ENCODE measurements at regions not wholly inside any gene's neighbourhood (a gene's known extent, or its start where the extent isn't known, plus 50 kb on each side); places are given as distances from the start of the nearest gene placed in this dataset.

DNA sequence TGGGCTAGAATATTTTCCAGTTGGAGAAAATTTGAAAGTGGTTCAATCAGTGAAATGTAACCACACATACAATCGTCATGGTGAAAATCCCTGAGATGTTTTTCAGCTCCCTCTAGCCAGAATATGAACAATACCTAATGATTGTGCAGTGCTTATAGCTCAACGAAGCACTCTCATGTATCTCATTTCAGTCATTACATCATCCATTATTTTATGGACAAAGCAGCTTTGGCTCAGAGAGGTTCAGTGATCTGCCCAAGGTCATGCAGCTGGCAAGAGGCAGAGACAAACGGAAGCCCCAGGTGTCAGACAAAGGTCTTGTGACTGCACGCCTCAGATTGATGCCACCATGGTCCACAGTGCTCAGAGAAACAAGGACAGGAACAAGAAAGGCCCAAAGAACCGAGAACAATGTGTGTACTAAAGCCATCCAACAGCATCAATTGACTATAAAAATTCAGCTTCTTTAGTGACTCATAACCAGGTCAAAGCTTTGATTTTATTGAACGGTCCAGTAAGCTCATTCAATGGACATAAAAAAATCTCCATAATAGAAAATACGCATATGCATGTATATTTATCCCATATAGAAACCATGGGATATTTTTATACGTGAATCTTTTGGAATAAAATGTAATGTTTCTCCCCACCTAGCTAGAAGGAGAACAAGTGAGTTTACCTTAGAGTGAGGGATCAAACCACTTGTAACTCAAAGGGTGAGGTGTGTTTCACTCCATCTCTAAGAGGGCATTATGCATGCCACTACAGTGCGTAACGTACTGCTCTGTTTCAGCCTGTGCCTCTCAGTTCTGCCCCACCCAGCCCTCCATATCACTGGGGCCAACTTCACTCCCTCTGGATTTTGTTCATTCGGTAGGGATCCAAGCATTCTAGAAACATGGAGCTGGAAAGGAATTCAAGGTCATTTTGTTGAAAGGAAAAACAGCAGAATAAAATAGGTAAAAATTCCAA is 141.8 kb downstream of the GRIN2B start:
- DNase-seq, result no peak

DNA sequence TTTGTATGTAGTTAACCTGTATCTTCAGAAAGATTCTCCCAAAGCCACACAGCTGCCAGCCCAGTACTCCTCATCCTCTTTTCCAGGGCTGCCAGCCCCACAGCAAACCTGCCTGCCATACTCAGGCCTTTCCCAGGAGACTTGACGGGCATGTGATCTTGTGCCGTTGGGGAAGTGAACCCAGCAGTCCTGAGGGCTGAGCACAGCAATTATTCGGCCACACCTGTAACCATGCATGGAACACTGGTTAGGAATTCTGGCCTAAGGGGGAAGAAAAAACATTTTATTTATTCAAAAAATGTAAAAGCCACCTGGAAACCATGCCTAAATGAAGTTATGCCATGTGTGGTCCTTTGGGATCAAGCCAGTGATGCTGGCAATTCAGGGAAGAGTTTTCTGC is 145.3 kb downstream of the GRIN2B start:
- no peak for DNase-seq

DNA sequence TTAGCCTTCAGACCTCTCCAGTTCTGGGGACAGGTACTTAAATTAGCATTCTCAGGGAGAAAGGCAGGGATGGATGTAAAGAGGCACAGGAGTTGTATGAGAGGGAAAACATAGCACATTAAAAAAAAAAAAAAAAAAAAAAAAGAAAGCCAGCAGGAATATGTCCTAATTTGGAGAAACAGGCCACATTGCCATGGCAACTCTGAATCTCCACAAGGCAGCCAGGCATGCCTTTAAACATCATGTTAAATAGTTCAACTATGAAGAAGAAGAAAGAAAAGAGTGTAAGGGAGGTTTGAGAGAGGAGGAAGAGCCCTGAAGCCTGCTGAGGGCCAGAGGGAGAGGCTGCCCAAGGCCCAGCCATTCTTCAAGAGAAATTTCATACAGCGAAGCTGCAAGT is 145.8 kb downstream of the GRIN2B start:
- DNase-seq, result no peak

DNA sequence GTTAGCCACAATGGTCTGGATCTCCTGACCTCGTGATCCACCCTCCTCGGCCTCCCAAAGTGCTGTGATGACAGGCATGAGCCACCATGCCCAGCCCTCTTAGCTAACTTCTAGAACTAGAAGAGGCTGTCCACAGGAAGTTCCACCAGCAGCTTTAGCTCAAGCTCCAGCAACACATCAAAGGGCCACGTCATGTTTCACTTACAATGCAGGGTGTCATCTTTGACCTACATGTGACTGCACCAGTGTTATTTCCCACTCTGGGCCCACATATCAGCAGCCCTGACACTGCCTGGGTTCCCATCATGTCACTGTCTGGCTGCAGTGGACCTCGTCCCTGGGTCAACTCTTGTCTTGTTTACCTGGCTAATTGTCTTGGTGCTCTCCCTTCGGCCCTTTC is 147.2 kb downstream of the GRIN2B start:
- DNase-seq, result no peak

DNA sequence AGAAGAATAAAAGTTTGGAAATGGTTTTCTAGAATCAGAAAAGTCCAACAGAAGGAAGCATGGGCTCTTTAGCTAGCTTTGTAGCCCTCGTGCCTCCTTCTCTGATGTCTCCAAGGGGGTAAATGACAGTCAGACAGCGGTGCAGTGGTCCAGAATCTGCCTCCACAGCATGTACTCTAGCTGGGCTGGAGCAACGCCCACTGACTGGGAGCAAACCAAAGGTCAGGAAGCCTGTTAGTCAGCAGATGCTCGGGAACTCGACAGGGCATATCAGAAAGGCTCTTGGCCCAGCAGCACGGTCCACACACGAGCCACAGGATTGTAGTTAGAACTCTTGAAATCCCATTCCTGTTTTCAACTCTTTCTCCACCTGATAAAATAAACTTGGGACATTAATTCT is 164.3 kb downstream of the GRIN2B start:
- no peak for DNase-seq

DNA sequence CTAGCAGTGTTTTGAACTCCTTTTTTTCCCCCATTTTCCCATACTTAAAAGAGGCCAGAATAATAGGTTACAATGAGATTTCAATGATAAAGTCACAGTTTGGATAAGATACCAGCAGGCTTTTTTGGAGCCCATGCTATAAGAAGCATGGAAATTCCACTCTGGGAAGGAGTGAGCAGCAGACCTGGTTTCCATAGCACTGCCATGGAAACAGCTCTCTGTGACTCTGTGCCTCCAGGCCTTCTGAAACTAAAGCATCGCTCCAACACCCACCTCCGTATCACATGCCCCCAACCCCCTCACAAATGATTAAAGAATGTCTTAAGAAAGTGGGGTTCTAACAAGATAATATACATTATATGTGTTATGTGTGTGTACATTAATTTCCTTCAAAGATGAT is 165.0 kb downstream of the GRIN2B start:
- no peak for DNase-seq

DNA sequence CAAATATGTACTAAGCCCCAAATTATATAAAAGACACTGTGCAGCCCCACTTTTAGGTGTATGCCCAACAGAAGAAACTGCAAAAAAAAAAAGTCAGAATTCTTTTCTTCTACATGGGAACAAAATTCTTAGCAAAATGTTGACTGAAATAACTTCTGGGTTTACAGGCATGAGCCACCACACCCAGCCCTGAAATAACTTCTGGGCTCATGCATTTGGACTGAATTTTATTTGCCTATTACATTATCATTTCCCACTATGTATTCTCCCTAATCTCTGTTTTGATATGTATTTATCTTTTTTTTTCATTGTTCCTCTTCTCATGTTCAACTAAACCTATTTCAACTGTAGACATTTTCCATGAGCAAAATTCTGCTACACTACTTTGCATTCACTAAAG is 169.2 kb downstream of the GRIN2B start:
- no peak for DNase-seq

DNA sequence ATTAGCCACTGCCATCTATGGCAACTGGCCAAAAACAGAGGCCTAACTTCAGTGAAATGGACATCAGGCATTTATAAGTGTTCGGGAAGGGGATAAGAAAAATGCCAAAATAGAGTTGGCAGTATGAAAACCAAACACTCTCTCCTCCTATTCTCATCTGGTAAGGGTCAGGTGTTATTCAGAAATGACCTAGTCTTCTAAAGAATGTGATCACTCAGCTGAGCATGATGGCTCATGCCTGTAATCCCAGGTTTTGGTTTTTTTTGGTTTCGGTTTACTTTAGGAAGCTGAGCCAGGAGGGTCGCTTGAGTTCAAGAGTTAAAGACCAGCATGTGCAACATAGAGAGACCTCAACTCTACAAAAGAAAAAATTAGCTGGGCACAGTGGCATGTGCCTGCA is 170.3 kb downstream of the GRIN2B start:
- no peak for DNase-seq

DNA sequence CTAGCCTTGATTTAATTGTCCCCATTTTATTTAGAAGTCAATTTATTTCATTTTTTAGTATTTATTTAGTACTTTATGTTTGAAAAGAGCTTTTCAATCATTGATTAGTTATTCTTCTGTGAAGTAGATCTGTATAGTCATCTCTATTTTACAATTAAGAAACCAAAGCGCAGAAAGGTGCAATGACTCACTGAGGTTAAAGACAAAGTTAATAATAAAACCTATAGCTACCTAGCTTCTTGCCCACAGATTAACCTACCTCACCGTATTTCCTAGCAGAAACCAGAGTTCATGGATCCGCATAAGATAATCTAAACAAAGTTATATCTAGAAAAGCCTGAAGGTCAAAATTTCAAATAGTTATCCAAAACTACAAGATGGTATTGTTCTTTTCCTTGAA is 176.4 kb downstream of the GRIN2B start:
- DNase-seq, result no peak

DNA sequence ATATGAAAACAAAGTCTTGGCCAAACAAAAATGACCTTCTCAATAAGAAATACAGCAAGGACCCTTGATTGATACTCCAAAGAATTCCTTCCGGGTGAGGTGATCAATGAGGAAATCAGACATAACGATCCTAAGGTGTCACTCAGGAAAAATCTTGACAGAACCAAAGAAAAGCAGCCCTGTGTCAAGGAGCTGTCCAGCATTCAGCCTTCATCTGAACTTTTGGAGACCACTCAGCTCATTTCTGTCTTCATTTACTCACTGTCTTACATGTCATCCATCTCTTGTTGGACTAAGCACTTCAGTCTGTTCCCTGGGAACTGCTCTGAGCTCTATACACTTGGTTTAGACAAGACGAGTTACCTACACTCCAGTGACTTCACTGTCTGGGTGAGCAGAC is 179.9 kb downstream of the GRIN2B start:
- DNase-seq, result no peak

DNA sequence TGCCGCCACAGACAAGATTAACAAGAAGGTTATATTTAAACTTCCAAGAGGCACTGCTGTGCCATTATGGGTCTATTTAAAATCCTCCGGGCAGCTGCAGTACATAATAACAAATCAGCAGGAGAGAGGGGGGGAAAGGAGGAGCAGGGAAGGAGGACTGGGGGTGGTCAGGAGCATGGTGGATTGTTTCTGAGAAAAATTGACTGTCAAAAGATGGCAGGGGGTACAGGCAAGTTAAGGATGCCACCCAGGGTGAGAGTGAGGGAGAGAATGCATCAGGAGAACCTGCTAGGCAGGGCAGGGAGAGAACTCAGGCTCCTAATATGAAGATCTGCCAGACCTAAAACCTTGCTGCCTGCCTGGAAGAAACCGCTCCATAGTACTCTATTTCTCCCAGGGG is 181.8 kb downstream of the GRIN2B start:
- DNase-seq, result no peak

DNA sequence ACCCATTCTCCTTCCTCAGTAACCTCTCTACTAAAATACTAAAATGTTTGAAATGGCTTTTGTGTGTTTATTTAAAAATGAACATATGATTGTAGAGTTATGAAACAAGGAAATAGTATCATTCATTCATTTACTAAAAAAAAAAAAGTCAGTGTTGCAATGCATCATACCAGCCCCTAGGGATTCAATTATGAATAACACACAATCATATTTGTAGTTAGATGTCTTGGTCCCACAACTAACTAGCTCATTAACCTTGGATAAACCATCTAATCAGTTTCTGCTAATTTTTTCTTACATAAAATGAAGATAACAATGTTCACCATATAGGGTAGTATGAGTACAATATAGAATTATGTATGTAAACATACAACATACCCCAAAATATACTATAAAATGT is 183.2 kb downstream of the GRIN2B start:
- DNase-seq, result no peak

DNA sequence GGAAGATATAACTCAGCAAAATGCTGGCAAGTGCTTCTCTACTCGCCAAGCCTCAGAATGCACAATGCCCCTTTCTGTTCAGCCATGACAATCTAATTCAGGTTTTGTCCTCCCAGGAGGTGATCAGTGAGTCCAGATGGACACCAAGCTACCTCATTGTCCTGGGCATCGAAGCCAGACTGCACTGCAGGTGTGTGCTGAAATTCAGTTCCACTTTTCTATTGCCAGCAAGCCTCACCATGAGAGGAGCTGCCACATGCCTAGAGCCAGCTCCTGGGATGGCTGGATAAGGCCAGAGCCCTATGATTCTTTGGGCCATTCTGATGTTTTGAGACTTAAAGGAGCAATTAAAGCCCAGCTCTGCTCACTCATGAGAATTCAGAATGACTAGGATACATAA is 186.7 kb downstream of the GRIN2B start:
- DNase-seq, result no peak

DNA sequence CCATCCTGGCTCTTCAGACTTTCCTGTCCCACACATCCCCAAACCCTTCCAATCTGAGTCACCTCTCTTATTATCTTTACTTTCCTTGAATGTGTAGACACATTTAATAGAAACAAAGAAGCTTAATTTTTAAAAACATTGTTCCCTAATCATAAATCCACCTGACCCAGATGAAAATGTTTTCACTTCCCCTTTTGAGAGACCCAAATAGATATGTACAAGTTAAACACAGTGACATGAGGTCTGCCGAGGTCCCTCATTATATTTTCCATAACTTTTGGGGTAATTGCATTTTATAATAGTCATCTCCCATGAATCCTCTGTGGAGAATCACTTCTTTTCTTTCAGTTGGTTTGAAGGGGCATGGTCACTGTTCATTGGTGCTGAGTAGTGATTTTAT is 191.1 kb downstream of the GRIN2B start:
- DNase-seq, result no peak

DNA sequence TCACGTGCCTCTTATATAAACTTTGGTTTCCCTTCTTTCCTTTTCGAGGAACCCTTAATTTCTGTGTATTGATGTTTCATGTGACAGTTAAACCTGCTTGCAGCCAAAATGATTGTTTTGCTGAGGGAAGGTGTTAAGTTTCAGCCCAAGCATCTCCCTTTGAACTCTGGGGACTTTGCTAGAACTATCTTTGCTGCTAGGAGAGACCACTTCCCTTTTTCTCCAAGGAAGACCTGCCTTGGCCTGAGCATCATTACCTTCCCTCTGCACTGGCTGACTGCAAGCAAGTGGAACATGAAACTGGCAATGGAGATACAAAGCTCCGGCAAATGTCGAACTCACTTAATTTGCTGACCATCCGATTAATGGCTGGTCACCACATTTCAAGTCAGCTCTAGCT is 192.8 kb downstream of the GRIN2B start:
- no peak for DNase-seq

DNA sequence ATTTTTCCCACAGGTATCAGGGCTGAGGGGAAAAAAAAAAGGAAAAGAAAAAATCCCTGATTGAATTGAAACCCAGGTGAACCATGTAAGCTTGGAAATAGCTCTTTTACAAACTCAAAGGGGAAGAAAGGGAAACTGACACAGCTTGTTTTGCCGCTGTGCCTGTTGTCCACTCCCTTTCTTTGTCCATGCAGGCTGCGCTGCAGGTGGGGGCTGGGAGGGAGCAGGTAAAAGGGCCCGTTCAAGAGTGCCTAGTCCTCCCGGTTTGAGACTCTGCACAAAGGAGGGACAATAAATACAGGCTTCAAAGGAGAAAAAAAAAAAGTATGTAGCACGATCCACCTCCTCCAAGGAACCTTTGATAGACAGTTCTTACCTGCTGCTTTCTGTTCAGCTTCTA is 194.8 kb downstream of the GRIN2B start:
- DNase-seq, result no peak

DNA sequence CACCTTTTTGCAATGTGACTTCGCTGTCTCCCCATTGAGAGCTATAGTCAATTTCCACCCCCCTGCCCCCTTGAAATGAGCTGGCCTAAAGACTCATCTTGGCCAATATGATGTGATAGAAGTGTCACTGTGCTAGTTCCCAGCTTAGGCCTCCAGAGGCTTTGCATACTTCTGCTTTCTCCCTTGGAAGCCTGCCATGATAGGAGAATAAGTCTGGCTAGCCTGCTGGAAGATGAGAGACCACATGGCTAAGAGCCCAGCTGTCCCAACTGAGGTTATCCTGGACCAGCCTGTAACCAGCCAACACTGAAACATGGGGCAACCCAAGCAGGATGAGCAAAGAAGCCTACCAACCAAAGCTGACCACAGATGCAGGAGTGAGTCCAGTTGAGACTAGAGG is 196.9 kb downstream of the GRIN2B start:
- no peak for DNase-seq

DNA sequence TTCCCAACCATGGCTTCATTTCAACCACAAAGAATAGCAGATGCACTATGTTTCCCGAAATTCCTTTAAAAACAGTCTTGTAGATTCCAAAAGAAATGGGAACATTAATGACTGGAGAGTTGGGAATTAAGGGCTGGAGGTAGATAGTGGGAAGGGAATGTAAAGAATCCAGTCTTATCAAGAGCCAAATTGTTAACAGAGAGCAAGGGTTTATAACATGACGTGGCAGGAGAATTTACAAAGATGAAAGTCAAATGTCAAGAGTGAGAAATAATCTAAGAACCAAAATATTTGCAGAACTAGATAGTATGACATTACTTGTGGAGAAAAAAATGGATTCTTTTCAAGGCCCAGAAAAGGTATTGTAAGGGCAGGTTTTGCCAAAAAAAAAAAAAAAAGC is 200.9 kb downstream of the GRIN2B start:
- DNase-seq, result no peak

DNA sequence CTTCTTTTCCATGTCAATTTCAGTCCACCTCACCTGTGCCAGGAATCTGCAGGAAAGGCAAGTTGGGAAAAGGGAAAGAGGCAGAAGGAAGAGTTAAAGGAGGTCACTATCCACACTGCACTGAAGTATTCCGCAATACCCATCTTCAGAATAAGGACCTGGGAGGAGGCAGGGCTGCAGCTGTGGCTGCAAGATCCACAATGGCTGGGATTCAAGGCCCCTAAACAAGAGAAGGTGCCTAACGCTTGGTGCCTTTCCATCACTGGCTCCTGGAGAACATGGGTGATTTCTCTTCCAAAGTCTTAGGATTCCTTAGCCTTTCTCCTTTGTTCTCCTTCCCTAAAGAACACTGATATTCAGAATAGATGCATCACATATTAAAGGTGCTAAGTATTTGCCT is 204.0 kb downstream of the GRIN2B start:
- no peak for DNase-seq

DNA sequence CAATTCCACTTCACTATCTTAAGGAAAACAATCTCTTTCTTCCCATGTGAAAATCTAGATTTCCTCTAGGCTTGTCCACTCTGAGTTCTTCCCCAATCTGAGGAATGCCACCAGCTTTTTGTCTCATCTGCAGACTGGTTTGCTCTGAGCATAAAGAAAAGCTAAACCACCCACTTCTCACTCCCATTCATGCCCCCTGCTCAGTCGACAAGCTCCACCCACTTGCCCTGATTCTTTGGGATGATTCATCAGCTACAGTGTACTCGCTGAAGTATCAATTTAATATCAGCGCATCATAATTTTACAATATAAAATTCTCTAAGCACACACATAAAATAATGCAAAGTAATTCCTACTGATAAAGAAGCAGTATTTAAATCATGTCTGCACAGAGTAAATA is 209.1 kb downstream of the GRIN2B start:
- no peak for DNase-seq

DNA sequence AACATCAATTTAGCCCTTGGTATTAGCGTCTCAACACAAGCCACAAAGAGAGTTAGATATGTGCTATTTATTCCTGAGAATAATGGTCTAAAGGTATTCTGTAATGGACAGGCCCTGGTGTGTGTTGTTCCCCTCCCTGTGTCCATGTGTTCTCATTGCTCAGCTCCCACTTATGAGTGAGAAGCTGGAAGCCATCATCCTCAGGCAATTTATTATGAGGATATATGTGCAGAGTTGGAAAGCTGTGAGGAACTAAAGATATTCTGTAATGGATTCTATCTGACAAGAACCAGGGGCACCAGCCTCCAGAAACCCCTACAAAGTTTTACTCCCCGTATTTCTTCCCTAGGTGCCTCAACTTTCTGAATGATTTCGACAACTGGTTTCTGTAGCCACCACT is 210.8 kb downstream of the GRIN2B start:
- DNase-seq, result no peak

DNA sequence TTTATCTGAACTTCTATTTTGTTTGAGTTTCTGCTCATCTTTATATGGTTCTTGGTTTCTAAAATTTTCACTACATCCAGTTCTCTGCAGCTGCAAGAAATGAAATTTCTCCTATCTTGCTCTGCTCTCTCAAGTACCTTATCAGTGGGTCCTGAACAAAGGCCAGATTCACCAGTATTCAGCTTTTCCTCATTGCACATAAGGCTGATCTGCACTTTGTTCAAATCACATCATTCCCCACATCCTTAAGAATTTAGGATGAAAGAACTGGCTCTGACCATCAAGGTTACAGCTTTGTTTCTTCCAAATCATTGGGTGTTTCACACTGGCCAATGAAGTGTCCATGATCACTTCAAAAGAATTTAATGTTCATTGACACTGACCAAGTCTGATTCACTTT is 211.4 kb downstream of the GRIN2B start:
- DNase-seq, result no peak

DNA sequence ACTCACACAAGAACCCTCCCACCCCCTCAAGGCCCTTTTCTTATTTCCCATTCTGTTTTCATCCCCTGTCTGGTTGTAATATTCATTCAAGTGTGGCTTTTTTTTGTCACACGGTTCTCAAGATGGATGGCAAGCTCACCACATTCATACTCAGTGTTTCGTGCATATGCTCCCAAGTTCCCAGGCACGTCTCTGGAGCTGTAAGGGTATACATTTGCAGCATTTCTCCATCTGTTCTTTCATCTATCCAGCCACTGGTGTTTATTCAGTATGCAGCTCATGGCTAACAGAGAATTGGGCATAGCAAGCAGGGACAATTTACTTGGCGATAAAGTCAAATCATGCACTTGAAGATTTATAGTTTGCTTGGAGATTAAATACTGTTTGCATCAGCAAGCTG is 212.1 kb downstream of the GRIN2B start:
- no peak for DNase-seq

DNA sequence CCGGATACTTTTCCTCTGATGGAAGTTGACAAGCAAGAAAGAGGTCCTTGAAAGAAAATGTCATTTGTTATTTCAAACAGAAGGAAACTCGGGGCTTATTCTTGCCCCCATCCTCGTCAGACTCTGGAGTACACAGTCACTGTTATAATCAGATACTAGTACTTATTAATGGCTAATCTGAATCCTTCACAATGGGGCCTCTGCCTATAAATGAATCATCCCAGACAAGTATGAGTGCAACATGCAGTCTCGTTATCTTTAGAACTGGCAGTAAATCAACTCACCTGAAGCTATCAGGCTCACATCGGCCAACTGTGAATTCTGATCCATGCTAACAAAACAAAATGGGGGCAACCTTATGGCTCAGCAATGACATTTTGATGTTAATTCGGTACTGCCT is 216.7 kb downstream of the GRIN2B start:
- no peak for DNase-seq

DNA sequence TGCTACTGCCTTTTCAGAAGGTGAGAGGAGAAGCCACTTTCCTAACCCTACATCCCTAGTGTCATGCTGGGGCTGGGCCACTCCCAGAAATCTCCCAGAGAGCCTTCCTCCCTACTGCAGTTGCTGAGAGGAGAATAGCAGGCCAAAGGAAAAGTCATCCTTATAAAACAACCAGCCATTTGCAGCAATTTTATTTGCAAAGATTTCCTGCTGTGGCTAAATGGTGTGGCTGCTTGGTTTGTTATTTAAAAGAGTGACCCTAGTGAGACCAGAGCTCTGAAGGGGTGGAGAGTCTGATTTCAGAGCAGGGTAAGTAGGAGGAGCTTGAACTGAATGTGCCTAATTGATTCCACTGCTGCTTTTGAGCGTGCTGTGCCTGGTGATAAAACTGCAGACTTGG is 232.0 kb downstream of the GRIN2B start:
- DNase-seq, result no peak
